GM06990 (cell line): ENCODE measurements at regions not wholly inside any gene's neighbourhood (a gene's known extent, or its start where the extent isn't known, plus 50 kb on each side); places are given as distances from the start of the nearest gene placed in this dataset.

Experiments used
- DNase-seq: peaks from one replicate; pipeline ENCODE4 v3.0.0-alpha.2; 2011; ENCODE audit not compliant: insufficient read length; ENCODE audit errors: extremely low read depth
- H3K27me3 ChIP-seq: replicated peaks from 2 replicates; pipeline ENCODE4 v1.6.0; 2011; ENCODE audit warnings: low read length; ENCODE audit not compliant: control insufficient read depth, insufficient read depth
- H3K36me3 ChIP-seq: 2 replicates; pipeline ENCODE4 v1.5.1; 2011; ENCODE audit warnings: low read length; ENCODE audit not compliant: control insufficient read depth, insufficient read depth
- H3K4me3 ChIP-seq: replicated peaks from 2 replicates; pipeline ENCODE4 v1.5.1; 2011; ENCODE audit warnings: low read depth, mild to moderate bottlenecking, control low read depth, low read length
- CTCF ChIP-seq: IDR thresholded peaks from 2 replicates; pipeline ENCODE4 v1.5.1; 2011; ENCODE audit warnings: low read length, control low read depth, mild to moderate bottlenecking, inconsistent platforms; ENCODE audit not compliant: insufficient read depth, poor library complexity, severe bottlenecking

- no peak for TF ChIP-seq CTCF
- no peak for DNase-seq
- Histone ChIP-seq H3K36me3 (no peaks in the 10 kb centered on the region), H3K27me3 (no peaks in the 10 kb centered on the region), H3K4me3 (no peak overlapping the region)
Measured at GRCh38 chr4:3845744-3846429, 79.7 kb downstream of the ADRA2C start.

GRCh38 chr4:3847211-3847940, 81.2 kb downstream of the ADRA2C start:
- no peak overlapping the region for H3K4me3 ChIP-seq
- TF ChIP-seq CTCF = no peak
- no peaks in the 10 kb centered on the region for H3K27me3 ChIP-seq
- no peaks in the 10 kb centered on the region for H3K36me3 ChIP-seq
- DNase-seq = no peak

DNA sequence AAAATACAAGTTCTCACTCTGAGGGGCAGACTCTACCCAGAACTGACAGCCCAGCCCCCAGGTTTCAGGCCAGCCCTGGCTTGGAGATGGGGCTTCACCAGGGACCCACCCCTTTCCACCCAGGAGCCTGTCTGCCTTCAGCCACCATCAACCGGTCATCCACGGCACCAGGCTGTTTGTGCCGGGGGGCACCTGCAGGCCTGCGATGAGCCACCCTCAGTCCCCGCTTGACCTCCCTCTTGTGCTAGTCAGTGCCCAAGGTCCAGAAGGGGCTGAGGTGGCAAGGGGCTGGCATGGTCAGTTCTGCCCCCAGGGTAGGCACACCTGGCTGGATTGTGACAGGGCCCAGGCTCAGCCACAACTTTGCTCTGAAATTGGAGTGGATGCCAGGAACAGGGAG, 82.1 kb downstream of the ADRA2C start:
- no peak for DNase-seq
- no peak overlapping the region for H3K4me3 ChIP-seq
- H3K27me3 ChIP-seq = no peaks in the 10 kb centered on the region
- no peaks in the 10 kb centered on the region for H3K36me3 ChIP-seq
- no peak for TF ChIP-seq CTCF

DNA sequence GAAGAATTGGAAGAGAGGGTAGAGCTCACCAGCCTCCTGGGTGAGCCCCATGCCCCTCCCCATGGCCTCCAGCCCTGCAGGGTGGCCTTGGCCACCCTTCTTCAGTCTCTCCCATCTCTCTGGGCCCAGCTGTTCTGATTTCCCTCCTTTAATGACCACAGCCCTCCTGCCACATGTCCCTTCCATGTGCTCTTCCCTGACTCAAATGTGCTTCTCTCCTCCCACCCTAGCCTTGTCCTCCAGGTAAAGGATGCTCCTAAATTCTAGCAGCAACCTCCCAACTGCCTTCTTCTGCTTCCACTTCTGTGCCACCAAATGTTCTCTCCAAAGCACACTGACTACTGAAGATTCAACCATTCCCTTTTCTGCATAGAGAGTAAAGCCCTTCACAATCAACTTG, 83.0 kb downstream of the ADRA2C start:
- no peaks in the 10 kb centered on the region for H3K36me3 ChIP-seq
- DNase-seq = no peak
- H3K4me3 ChIP-seq = no peak overlapping the region
- no peak for TF ChIP-seq CTCF
- H3K27me3 ChIP-seq = no peaks in the 10 kb centered on the region; the same call in 1 of the 2 replicates

- Histone ChIP-seq H3K36me3 (no peaks in the 10 kb centered on the region), H3K27me3 (no peaks in the 10 kb centered on the region; the same call in 1 of the 2 replicates), H3K4me3 (no peak overlapping the region)
- DNase-seq = no peak
- no peak for TF ChIP-seq CTCF
Measured at GRCh38 chr4:3850128-3850527, 83.9 kb downstream of the ADRA2C start.

DNA sequence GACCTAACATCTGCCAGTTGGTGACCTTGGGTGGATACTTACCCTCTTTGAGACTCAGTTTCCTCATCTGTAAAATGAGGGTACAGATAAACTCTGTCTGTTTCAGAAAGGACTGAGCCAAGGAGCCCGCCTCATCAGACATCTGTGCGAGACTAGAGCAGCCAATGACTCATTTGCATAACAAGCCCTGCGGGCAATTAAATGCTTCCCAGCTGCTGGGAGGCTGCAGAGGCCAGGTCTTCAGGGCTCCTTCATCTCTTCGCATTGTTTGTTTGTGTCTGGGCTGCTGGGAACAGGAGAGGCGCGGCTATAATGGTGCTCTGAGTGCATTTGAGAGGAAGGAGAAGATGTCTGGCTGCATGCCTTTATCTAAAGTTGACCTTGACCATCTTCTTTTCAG, 85.0 kb downstream of the ADRA2C start:
- Histone ChIP-seq H3K27me3 (no peaks in the 10 kb centered on the region; the same call in 1 of the 2 replicates), H3K4me3 (no peak overlapping the region), H3K36me3 (no peaks in the 10 kb centered on the region)
- TF ChIP-seq CTCF = no peak
- no peak for DNase-seq
